ENCODE measurements at regions not wholly inside any gene's neighbourhood (a gene's known extent, or its start where the extent isn't known, plus 50 kb on each side); places are given as distances from the start of the nearest gene placed in this dataset.

GRCh38 chr13:63081400-63082014, 1665.9 kb upstream of the PCDH20 start:
- no peak for DNase-seq

GRCh38 chr13:63075126-63075525, 1659.5 kb upstream of the PCDH20 start:
- DNase-seq: no peak

- DNase-seq: no peak
Observed at GRCh38 chr13:63050287-63050686, 1634.6 kb upstream of the PCDH20 start.

GRCh38 chr13:63048653-63049052, 1633.0 kb upstream of the PCDH20 start:
- DNase-seq: no peak

- no peak for DNase-seq
Observed at GRCh38 chr13:63044589-63045313, 1629.1 kb upstream of the PCDH20 start.

GRCh38 chr13:63042686-63043085, 1627.0 kb upstream of the PCDH20 start:
- no peak for DNase-seq

GRCh38 chr13:63041640-63042414, 1626.2 kb upstream of the PCDH20 start:
- DNase-seq: no peak

GRCh38 chr13:63026285-63026797, 1610.7 kb upstream of the PCDH20 start:
- DNase-seq: no peak

GRCh38 chr13:63025741-63026140, 1610.1 kb upstream of the PCDH20 start:
- no peak for DNase-seq

GRCh38 chr13:63024458-63024857, 1608.8 kb upstream of the PCDH20 start:
- no peak for DNase-seq

GRCh38 chr13:63011996-63012395, 1596.3 kb upstream of the PCDH20 start:
- DNase-seq: no peak

GRCh38 chr13:63010072-63010658, 1594.5 kb upstream of the PCDH20 start:
- no peak for DNase-seq

- no peak for DNase-seq
Observed at GRCh38 chr13:63005625-63006024, 1590.0 kb upstream of the PCDH20 start.

GRCh38 chr13:62997696-62998095, 1582.0 kb upstream of the PCDH20 start:
- DNase-seq: no peak

- DNase-seq: no peak
Observed at GRCh38 chr13:62997038-62997599, 1581.5 kb upstream of the PCDH20 start.

- no peak for DNase-seq
Observed at GRCh38 chr13:62973804-62974203, 1558.2 kb upstream of the PCDH20 start.

GRCh38 chr13:62964522-62964921, 1548.9 kb upstream of the PCDH20 start:
- no peak for DNase-seq

GRCh38 chr13:62960723-62961122, 1545.1 kb upstream of the PCDH20 start:
- no peak for DNase-seq

GRCh38 chr13:62933809-62934208, 1518.2 kb upstream of the PCDH20 start:
- no peak for DNase-seq

- no peak for DNase-seq
Observed at GRCh38 chr13:62932256-62932883, 1516.7 kb upstream of the PCDH20 start.

- DNase-seq: no peak
Observed at GRCh38 chr13:62931853-62932252, 1516.2 kb upstream of the PCDH20 start.

Measured in nucleus accumbens (tissue), 56 donors.